Stomach (tissue), 8 donors: ENCODE measurements at regions not wholly inside any gene's neighbourhood (a gene's known extent, or its start where the extent isn't known, plus 50 kb on each side); places are given as distances from the start of the nearest gene placed in this dataset.

Experiments
- DNase-seq, 2 donors: peaks; one replicate each; pipeline versions ENCODE4 v3.0.0 to v3.0.0-alpha.2; 2013 to 2019
- H3K27ac ChIP-seq, 5 donors: fragments of 200-600 bp in 4 of 5; sonication (generic) in 4 of 5; one replicate each; pipeline ENCODE4 v1.5.1; 2013 to 2019; ENCODE audit warnings: mild to moderate bottlenecking in 1 of 5, moderate library complexity in 1 of 5
- H3K27me3 ChIP-seq, 3 donors: fragments of 200-600 bp; sonication (generic); one replicate each; pipeline ENCODE4 v1.5.1; 2017 to 2019; ENCODE audit warnings: mixed run types in 1 of 3
- H3K36me3 ChIP-seq, 4 donors: fragments of 200-600 bp; sonication (generic); 1 replicate in 3 of 4; 2 replicates in 1 of 4; pipeline ENCODE4 v1.5.1; 2016 to 2019
- H3K4me1 ChIP-seq, 4 donors: fragments of 200-600 bp; sonication (generic); one replicate each; pipeline ENCODE4 v1.5.1; 2016 to 2019
- H3K4me3 ChIP-seq, 4 donors: fragments of 200-600 bp; sonication (generic) in 3 of 4; one replicate each; pipeline ENCODE4 v1.5.1; 2016 to 2019; ENCODE audit warnings: mild to moderate bottlenecking in 1 of 4
- H3K9me3 ChIP-seq, 4 donors: fragments of 200-600 bp; sonication (generic); one replicate each; pipeline ENCODE4 v1.5.1; 2016 to 2019
- EP300 ChIP-seq: sonication (generic); formaldehyde crosslinking; IDR thresholded peaks from one replicate; pipeline ENCODE4 v1.6.1; 2017; ENCODE audit warnings: antibody characterized with exemption
- POLR2A ChIP-seq, 4 donors: fragments of 450-650 bp; IDR thresholded peaks; one replicate each; pipeline ENCODE4 v1.6.1; 2016; ENCODE audit warnings: antibody characterized with exemption in 4 of 4, control low read depth in 2 of 4, mild to moderate bottlenecking in 1 of 4, moderate library complexity in 1 of 4
- POLR2AphosphoS5 ChIP-seq, 3 donors: sonication (generic); formaldehyde crosslinking; IDR thresholded peaks; one replicate each; pipeline ENCODE4 v1.6.1; 2016; ENCODE audit warnings: antibody characterized with exemption in 3 of 3
- WGBS, 5 donors: extraction: QIAGEN DNeasy Blood & Tissue Kit in 3 of 5; methylation state at CpG; one replicate each; pipeline versions ENCODE4 v1.1.5 to v1.1.7; 2013 to 2018; 5-methylcytosine and 5-hydroxymethylcytosine counted together
- intact Hi-C: fragments of 100-400 bp; cut with DNase I; formaldehyde crosslinking; loops from one replicate; pipeline ENCODE4 v1.15.1; 2023; ENCODE audit warnings: low total_unique reads
- TF ChIP-seq, protein P1 (sequence below), 7 experiments: fragments of 450-650 bp in 4 of 7; fragments of 200-600 bp in 3 of 7; sonication (generic) in 3 of 7; IDR thresholded peaks; one replicate each; pipeline ENCODE4 v1.5.1; 2016 to 2019; ENCODE audit warnings: antibody characterized with exemption in 7 of 7, control low read depth in 2 of 7, mild to moderate bottlenecking in 1 of 7
- donor health status: healthy with polysubstance abuse.
- donor health status: Bipolar disorder and iron deficiency.
- donor health status: healthy.

DNA sequence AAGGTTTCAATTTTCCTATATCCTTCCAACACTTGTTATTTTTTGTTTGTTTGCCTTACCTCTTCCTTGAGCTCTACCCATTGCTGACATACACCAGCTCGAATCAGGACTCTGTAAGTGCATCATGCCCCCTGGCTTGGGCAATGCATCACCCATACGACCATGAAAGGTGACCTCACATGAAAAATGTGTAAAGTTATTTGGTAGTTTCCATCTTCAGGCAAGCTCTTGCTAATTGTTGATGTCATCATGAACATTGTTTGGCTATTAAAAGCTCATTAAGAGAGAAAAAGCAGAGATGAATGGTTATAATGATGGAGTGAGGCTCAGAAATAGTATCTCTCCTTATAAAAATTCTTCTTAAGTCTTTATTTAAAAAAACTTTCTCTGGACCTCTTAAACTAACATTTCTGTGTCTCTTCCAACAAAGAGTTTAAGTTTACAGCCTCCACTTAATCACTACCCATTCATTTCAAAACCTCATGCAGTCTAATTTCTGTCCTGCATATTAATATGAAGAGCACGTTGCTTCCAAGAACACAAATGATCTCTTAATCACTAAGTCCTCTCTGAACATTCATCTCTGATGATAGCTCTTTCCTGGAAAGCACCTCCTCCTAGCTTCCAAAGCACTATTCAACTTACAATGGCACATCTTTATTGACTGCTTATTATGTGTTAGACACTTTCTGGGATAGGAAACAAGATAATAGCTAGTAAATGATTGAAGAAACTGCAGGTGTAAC is 236.3 kb downstream of the NFKBIZ start:
- H3K4me3 ChIP-seq: no peak overlapping the region
- H3K27me3 ChIP-seq: no peaks in the 10 kb centered on the region
- no peak for DNase-seq
- TF ChIP-seq POLR2A (IDR thresholded peaks at IDR 0.05) (no peak), EP300 (no peak)
- TF ChIP-seq, protein P1, sequence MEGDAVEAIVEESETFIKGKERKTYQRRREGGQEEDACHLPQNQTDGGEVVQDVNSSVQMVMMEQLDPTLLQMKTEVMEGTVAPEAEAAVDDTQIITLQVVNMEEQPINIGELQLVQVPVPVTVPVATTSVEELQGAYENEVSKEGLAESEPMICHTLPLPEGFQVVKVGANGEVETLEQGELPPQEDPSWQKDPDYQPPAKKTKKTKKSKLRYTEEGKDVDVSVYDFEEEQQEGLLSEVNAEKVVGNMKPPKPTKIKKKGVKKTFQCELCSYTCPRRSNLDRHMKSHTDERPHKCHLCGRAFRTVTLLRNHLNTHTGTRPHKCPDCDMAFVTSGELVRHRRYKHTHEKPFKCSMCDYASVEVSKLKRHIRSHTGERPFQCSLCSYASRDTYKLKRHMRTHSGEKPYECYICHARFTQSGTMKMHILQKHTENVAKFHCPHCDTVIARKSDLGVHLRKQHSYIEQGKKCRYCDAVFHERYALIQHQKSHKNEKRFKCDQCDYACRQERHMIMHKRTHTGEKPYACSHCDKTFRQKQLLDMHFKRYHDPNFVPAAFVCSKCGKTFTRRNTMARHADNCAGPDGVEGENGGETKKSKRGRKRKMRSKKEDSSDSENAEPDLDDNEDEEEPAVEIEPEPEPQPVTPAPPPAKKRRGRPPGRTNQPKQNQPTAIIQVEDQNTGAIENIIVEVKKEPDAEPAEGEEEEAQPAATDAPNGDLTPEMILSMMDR (IDR thresholded peaks at IDR 0.05): no peak
- H3K4me1 ChIP-seq: peaks cover 0 to 6% (median 0%) of the 10 kb centered on the region in 4 donors
- no peaks in the 10 kb centered on the region for H3K9me3 ChIP-seq
- WGBS, 5 donors: 54 to 73% (median 62%) methylated on average over 3 of the region's 3 CpGs
- intact Hi-C loops: no loop called here
- no peaks in the 10 kb centered on the region for H3K36me3 ChIP-seq
- no peak overlapping the region for H3K27ac ChIP-seq

DNA sequence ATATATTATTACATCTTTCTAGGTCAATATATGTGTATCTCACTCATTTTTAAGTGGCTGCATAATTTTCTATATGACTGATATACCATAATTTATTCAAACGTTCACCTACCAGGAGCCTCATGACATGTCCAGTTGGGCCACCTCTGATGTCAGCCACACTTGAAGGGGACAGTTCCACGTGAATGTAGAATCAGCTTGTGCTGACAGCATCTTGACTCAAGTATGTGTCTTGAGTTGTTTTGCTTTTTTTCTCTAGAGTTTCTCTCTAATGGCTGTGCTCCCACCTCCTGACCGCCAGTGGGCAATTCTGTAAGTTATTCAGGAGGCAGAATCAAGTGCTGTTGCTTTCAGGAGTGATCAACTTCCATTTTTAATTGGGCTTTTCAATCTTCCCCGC is 237.9 kb downstream of the NFKBIZ start:
- Histone ChIP-seq H3K27ac (no peak overlapping the region), H3K27me3 (no peaks in the 10 kb centered on the region), H3K9me3 (no peaks in the 10 kb centered on the region), H3K36me3 (no peaks in the 10 kb centered on the region), H3K4me3 (no peak overlapping the region), H3K4me1 (peaks cover 0 to 6% (median 0%) of the 10 kb centered on the region in 4 donors)
- 88 to 92% (median 90%) methylated on average over 4 of the region's 4 CpGs for WGBS, 5 donors
- no peak for DNase-seq
- intact Hi-C loops: no loop called here
- TF ChIP-seq POLR2AphosphoS5 (IDR thresholded peaks at IDR 0.05) (no peak), EP300 (no peak), POLR2A (IDR thresholded peaks at IDR 0.05) (no peak)
- TF ChIP-seq, protein P1 (IDR thresholded peaks at IDR 0.05): no peak

DNA sequence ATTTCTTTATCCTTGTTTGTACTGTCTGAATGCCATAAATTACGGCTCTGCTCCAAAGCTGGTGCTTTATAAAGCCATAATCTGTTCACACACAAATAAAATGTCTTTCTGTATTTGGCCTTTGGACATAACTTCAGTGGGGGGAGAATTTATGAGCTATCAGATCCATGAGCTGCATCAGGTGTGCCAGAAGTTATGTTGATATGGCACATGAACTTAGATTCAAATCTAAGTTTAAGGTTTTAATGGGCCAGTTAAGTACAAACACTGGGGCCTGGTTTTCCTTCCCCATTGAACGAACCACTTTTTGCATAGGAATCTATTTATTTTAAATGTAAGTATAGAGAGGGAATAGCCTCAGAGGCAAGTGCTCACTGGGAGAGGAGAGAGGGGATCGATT is 239.9 kb downstream of the NFKBIZ start:
- intact Hi-C loops: no loop called here
- DNase-seq: no peak
- Histone ChIP-seq H3K27ac (no peak overlapping the region), H3K4me3 (no peak overlapping the region), H3K27me3 (no peaks in the 10 kb centered on the region), H3K4me1 (peaks cover 0 to 4% (median under 1%) of the 10 kb centered on the region in 4 donors), H3K9me3 (no peaks in the 10 kb centered on the region), H3K36me3 (no peaks in the 10 kb centered on the region)
- TF ChIP-seq POLR2A (IDR thresholded peaks at IDR 0.05): no peak
- TF ChIP-seq, protein P1 (IDR thresholded peaks at IDR 0.05): no peak
- no peak for TF ChIP-seq EP300
- no peak for TF ChIP-seq POLR2AphosphoS5 (IDR thresholded peaks at IDR 0.05)
- 54 to 62% (median 57%) methylated on average over 3 of the region's 3 CpGs for WGBS, 5 donors

DNA sequence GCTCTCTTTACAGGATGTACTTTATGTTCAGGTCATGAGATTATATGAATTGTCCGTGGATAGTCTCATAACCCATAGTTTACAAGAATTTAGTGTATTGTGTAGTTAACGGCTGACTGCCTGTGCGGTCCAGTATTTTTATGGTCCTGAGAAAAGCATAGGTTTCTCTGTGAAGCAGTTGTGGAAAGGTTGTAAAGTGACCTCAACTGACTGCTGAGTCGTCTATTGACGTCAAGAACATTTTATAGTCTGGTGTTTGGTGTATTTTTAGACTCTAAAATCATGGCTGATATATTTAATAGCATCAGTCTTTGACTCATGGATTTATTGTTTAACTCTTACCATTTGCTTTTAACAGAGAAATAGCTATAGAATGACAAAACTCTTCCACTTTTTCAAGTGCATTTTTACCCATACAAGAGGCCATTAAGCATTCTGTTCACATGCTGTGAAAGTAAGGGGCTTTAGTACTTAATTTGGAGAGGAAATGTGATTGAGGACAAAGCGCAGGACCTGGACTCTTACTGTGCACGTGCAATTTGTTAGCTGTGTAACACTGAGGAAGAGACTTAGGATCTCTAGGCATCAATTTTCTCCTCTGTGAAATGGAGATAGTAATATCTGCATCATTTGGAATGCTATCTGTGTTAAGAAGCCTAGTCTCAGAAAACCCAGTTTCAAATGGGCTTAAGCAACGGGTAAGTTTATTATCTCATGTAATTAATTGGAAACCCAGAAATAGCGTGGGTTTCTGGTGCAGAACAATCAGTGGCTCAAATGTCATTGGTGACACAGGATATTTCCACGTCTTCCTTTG is 240.8 kb downstream of the NFKBIZ start:
- DNase-seq: no peak
- H3K4me1 ChIP-seq: peaks cover 0 to 7% (median 0%) of the 10 kb centered on the region in 4 donors
- intact Hi-C loops: no loop called here
- TF ChIP-seq, protein P1 (IDR thresholded peaks at IDR 0.05): no peak
- TF ChIP-seq POLR2AphosphoS5 (IDR thresholded peaks at IDR 0.05) (no peak), POLR2A (IDR thresholded peaks at IDR 0.05) (no peak)
- no peaks in the 10 kb centered on the region for H3K9me3 ChIP-seq
- no peak overlapping the region for H3K4me3 ChIP-seq
- H3K27me3 ChIP-seq: no peaks in the 10 kb centered on the region
- no peak overlapping the region for H3K27ac ChIP-seq
- no peaks in the 10 kb centered on the region for H3K36me3 ChIP-seq
- WGBS, 5 donors: 72 to 79% (median 77%) methylated on average over 10 of the region's 10 CpGs
